Peyer's patch (tissue), 4 donors: ENCODE measurements at regions not wholly inside any gene's neighbourhood (a gene's known extent, or its start where the extent isn't known, plus 50 kb on each side); places are given as distances from the start of the nearest gene placed in this dataset.

ENCODE experiments used
- CTCF ChIP-seq, 6 experiments: fragments of 450-650 bp in 4 of 6; fragments of 200-600 bp in 2 of 6; sonication (generic) in 1 of 6; IDR thresholded peaks; one replicate each; pipeline ENCODE4 v1.5.1; 2017 to 2019; ENCODE audit warnings: antibody characterized with exemption in 6 of 6, mild to moderate bottlenecking in 3 of 6, moderate library complexity in 1 of 6
- POLR2A ChIP-seq, 2 donors: fragments of 450-650 bp; IDR thresholded peaks; one replicate each; pipeline ENCODE4 v1.5.1; 2017; ENCODE audit warnings: antibody characterized with exemption in 2 of 2, mild to moderate bottlenecking in 2 of 2, moderate library complexity in 2 of 2

DNA sequence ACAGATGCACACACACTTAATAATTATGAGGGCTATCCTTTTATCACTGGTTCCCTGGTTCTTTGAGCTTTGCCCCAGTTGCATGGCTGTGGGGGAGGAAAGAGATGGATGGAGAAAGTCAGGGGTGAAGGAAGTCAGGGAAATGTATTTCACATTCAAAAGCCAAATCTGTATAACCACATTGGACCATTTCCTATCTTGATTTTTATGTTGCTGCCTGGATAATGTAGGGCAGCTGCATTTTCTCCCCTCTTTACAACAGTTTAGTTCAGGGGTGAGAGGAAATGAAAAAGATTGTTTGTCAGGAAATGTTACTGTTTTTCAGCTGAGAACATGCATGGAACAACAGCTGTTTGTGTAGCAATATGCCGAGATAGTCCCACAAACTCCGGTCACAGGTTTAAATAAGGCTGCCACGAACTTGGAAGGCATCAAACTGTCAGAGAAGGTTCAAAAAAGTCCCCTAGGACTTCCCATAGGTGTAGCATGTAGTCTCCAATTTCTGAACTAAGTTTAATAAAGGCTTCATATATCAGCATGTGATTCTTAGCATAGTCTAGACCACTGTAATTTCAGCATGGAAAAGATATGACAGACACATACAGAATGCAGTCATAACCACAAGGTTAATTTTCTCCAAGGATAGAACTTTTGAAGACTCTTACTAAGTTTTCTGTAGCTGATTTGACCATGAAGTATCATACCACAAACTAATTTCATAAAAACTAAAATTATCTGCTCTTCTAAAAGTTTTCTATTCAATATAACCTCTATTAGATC lies 82.1 kb upstream of the COL21A1 start:
- TF ChIP-seq CTCF (IDR thresholded peaks at IDR 0.05) (no peak), POLR2A (IDR thresholded peaks at IDR 0.05) (no peak)
